Uterus (tissue), 2 donors: ENCODE measurements at regions not wholly inside any gene's neighbourhood (a gene's known extent, or its start where the extent isn't known, plus 50 kb on each side); places are given as distances from the start of the nearest gene placed in this dataset.

Experiments
- CTCF ChIP-seq, 4 experiments: fragments of 200-600 bp in 2 of 4; fragments of 450-650 bp in 2 of 4; sonication (generic) in 2 of 4; IDR thresholded peaks; one replicate each; pipeline ENCODE4 v1.5.1; 2016 to 2019; ENCODE audit warnings: antibody characterized with exemption in 4 of 4, mild to moderate bottlenecking in 2 of 4, moderate library complexity in 1 of 4
- POLR2A ChIP-seq, 2 donors: fragments of 450-650 bp; IDR thresholded peaks; one replicate each; pipeline ENCODE4 v1.6.1; 2016; ENCODE audit warnings: antibody characterized with exemption in 2 of 2, mild to moderate bottlenecking in 1 of 2, moderate library complexity in 1 of 2

DNA sequence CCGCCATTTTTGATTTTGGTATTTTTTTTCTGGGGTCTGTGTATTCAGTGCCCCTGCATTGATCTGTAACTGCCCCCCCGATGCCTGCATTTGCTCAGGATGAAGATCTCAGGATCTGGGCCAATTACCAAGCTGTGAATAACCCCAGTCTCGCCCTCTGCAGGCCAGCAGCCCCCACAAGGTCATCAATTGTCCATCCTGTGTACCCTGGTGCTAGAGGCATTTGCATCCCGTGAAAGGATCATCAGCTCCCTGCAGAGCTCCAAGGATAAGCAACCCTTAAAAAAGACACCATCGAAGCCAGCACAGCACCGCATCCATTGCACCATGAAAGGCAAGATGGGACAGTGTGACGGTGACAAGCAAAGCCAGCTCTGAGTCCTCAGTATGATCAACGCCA lies 154.1 kb upstream of the KLHL29 start:
- TF ChIP-seq CTCF (IDR thresholded peaks at IDR 0.05), result no peak
- no peak for TF ChIP-seq POLR2A (IDR thresholded peaks at IDR 0.05)
